Liver (tissue), 8 donors: ENCODE measurements at regions not wholly inside any gene's neighbourhood (a gene's known extent, or its start where the extent isn't known, plus 50 kb on each side); places are given as distances from the start of the nearest gene placed in this dataset.

Source experiments
- DNase-seq: peaks from one replicate; pipeline ENCODE4 v3.0.0-alpha.2; 2017; ENCODE audit warnings: low spot score
- H3K27ac ChIP-seq, 2 donors: one replicate each; pipeline ENCODE4 v1.7.0; 2013; ENCODE audit warnings: inconsistent platforms in 2 of 2, low read length in 2 of 2, control low read depth in 1 of 2, low read depth in 1 of 2, mild to moderate bottlenecking in 1 of 2
- H3K27me3 ChIP-seq, 4 donors: one replicate each; pipeline versions ENCODE4 v1.6.1 to v1.7.0; 2013; ENCODE audit warnings: low read length in 3 of 4, inconsistent platforms in 1 of 4, mild to moderate bottlenecking in 1 of 4, moderate library complexity in 1 of 4; ENCODE audit not compliant: control insufficient read depth in 4 of 4, insufficient read depth in 4 of 4
- H3K36me3 ChIP-seq, 4 donors: one replicate each; pipeline versions ENCODE4 v1.6.1 to v1.7.0; 2013; ENCODE audit warnings: low read length in 3 of 4, mild to moderate bottlenecking in 3 of 4, low read depth in 1 of 4, moderate library complexity in 1 of 4; ENCODE audit not compliant: control insufficient read depth in 4 of 4, insufficient read depth in 3 of 4
- H3K4me1 ChIP-seq, 4 donors: one replicate each; pipeline versions ENCODE4 v1.6.1 to v1.7.0; 2013; ENCODE audit warnings: low read length in 3 of 4, mild to moderate bottlenecking in 3 of 4, moderate library complexity in 1 of 4; ENCODE audit not compliant: control insufficient read depth in 4 of 4, insufficient read depth in 4 of 4
- H3K4me3 ChIP-seq, 3 donors: one replicate each; pipeline versions ENCODE4 v1.6.1 to v1.7.0; 2013; ENCODE audit warnings: low read length in 3 of 3, control low read depth in 1 of 3, low read depth in 1 of 3, mild to moderate bottlenecking in 1 of 3
- H3K9ac ChIP-seq, 2 donors: one replicate each; pipeline ENCODE4 v1.7.0; 2013; ENCODE audit warnings: low read length in 2 of 2, mild to moderate bottlenecking in 2 of 2, moderate library complexity in 2 of 2, control low read depth in 1 of 2, low read depth in 1 of 2
- H3K9me3 ChIP-seq, 4 donors: one replicate each; pipeline versions ENCODE4 v1.6.1 to v1.7.0; 2013; ENCODE audit warnings: low read length in 3 of 4; ENCODE audit not compliant: control insufficient read depth in 4 of 4
- CTCF ChIP-seq: fragments of 150-350 bp; IDR thresholded peaks from 2 replicates; pipeline ENCODE4 v1.5.1; 2017; ENCODE audit warnings: improper control_type of control experiment, low read depth, low read length; ENCODE audit not compliant: missing input control
- EGR1 ChIP-seq, 2 donors: IDR thresholded peaks; 2 replicates each; pipeline ENCODE4 v1.6.1; 2016 to 2018; ENCODE audit warnings: antibody characterized with exemption in 2 of 2, low read depth in 2 of 2
- FOXA1 ChIP-seq: IDR thresholded peaks from 2 replicates; pipeline ENCODE4 v1.6.1; 2016; ENCODE audit warnings: antibody characterized with exemption
- FOXA2 ChIP-seq: IDR thresholded peaks from 2 replicates; pipeline ENCODE4 v1.6.1; 2016; ENCODE audit warnings: antibody characterized with exemption
- GABPA ChIP-seq, 2 donors: IDR thresholded peaks in 1 of 2; conservative IDR thresholded peaks in 1 of 2; 2 replicates each; pipeline ENCODE4 v1.6.1; 2016; ENCODE audit warnings: antibody characterized with exemption in 2 of 2, mild to moderate bottlenecking in 1 of 2, moderate library complexity in 1 of 2
- HNF4G ChIP-seq: IDR thresholded peaks from 2 replicates; pipeline ENCODE4 v1.6.1; 2016; ENCODE audit warnings: antibody characterized with exemption
- JUND ChIP-seq, 2 donors: IDR thresholded peaks; 2 replicates each; pipeline ENCODE4 v1.6.1; 2016; ENCODE audit warnings: antibody characterized with exemption in 2 of 2
- NR2F2 ChIP-seq: IDR thresholded peaks from 2 replicates; pipeline ENCODE4 v1.6.1; 2016; ENCODE audit warnings: antibody characterized with exemption
- RAD21 ChIP-seq, 2 donors: IDR thresholded peaks; 2 replicates each; pipeline ENCODE4 v1.6.1; 2016; ENCODE audit warnings: antibody characterized with exemption in 2 of 2, mild to moderate bottlenecking in 2 of 2
- REST ChIP-seq: IDR thresholded peaks from 2 replicates; pipeline ENCODE4 v1.6.1; 2016; ENCODE audit warnings: antibody characterized with exemption, mild to moderate bottlenecking
- SP1 ChIP-seq: IDR thresholded peaks from 2 replicates; pipeline ENCODE4 v1.6.1; 2018; ENCODE audit warnings: antibody characterized with exemption, mild to moderate bottlenecking
- TAF1 ChIP-seq: conservative IDR thresholded peaks from 2 replicates; pipeline ENCODE4 v1.6.1; 2016; ENCODE audit warnings: antibody characterized with exemption, mild to moderate bottlenecking
- YY1 ChIP-seq: IDR thresholded peaks from 2 replicates; pipeline ENCODE4 v1.6.1; 2016; ENCODE audit warnings: antibody characterized with exemption, mild to moderate bottlenecking
- ZBTB33 ChIP-seq: IDR thresholded peaks from 2 replicates; pipeline ENCODE4 v1.6.1; 2016; ENCODE audit warnings: antibody characterized with exemption
- WGBS: extraction: QIAGEN DNeasy Blood & Tissue Kit; methylation state at CpG from one replicate; pipeline ENCODE4 v1.1.7; 2013; 5-methylcytosine and 5-hydroxymethylcytosine counted together
- TF ChIP-seq, protein P1 (sequence below): IDR thresholded peaks from 2 replicates; pipeline ENCODE4 v1.6.1; 2016; ENCODE audit warnings: antibody characterized with exemption
- TF ChIP-seq, protein P2 (sequence below): IDR thresholded peaks from 2 replicates; pipeline ENCODE4 v1.6.1; 2016; ENCODE audit warnings: antibody characterized with exemption
- donor health status: healthy.
- donor health status: healthy.
- donor health status: healthy.
- donor health status: healthy.
- donor health status: healthy.

DNA sequence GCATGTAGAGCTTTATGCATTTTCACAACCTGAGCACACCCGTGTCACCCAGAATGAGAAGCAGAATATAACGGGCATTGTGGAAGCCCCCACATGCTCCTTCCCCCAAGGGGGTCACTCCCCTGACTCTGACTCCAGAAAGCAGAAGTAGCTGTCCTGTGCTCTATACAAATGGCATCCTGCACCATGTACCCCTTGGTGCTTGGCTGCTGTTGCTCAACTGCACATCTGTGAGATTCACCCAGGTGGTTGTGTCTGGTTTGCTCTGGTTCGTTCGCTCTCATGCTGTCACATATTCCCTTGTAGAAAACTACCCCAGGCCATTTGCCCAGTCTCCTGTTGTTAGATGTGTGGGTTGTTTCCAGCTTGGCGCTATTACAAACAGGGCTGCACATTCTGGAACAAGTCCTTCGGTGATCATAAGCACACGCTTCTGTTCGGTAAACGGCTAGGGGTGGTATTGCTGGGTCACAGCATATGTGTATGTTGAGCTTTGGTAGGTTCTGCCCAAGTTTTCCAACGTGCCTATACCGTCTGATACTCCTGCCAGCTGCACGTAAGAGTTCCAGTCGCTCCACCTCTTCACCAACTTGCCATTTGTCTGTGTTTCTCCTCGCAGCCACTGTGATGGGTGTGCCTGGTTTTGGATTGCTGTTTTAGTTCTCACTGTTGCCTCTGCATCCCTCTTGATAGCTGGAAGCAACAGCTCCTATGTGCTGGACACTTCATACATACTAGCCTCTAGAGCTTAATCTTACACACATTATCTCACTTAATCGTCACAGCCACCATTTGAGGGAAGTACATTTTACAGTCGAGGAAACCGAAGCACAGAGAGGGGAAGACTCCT is 65.4 kb upstream of the SLC6A6 start:
- DNase-seq, result no peak
- no peaks in the 10 kb centered on the region for H3K9me3 ChIP-seq
- peak overlapping the region; percentile 70 for H3K27ac ChIP-seq
- no peaks in the 10 kb centered on the region for H3K27me3 ChIP-seq
- H3K9ac ChIP-seq, result no peak overlapping the region
- 68% methylated on average over 17 of the region's 17 CpGs for WGBS
- peaks cover 4 to 16% (median 12%) of the 10 kb centered on the region in 4 donors for H3K4me1 ChIP-seq
- no peak overlapping the region for H3K4me3 ChIP-seq
- TF ChIP-seq NR2F2, result no peak
- TF ChIP-seq HNF4G, result no peak
- no peak for TF ChIP-seq FOXA1
- no peak for TF ChIP-seq GABPA (IDR thresholded peaks at IDR 0.05 in 1 of 2, conservative IDR thresholded peaks at IDR 0.05 in 1 of 2)
- TF ChIP-seq YY1, result no peak
- TF ChIP-seq FOXA2, result no peak
- TF ChIP-seq SP1, result no peak
- TF ChIP-seq, protein P1, sequence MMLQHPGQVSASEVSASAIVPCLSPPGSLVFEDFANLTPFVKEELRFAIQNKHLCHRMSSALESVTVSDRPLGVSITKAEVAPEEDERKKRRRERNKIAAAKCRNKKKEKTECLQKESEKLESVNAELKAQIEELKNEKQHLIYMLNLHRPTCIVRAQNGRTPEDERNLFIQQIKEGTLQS, result no peak
- no peak for TF ChIP-seq EGR1 (IDR thresholded peaks at IDR 0.05; ENCODE audit: low read depth in 2 of 2)
- no peak for TF ChIP-seq JUND (IDR thresholded peaks at IDR 0.05)
- no peak for TF ChIP-seq CTCF
- H3K36me3 ChIP-seq, result no peaks in the 10 kb centered on the region

DNA sequence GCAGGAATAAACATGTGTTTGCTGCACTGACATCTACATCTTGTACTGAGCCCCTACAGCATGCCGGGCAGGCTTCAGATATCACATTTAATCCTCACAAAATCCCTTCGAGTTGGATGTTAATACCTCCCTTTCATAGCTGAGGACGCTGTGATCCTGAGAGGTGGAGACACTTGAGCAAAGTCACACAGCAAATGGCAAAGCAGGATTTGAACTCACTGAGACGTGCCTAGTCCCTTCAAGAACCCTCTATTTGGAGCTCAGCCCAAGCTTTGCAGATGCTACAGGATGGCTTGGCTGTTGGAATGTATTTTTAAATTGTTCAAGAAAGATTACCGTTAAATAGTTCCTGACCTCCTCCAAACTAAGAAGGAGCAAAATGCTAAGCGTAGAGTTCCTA is 64.6 kb upstream of the SLC6A6 start:
- no peak for TF ChIP-seq REST
- no peak for TF ChIP-seq RAD21 (IDR thresholded peaks at IDR 0.05)
- TF ChIP-seq EGR1 (IDR thresholded peaks at IDR 0.05; ENCODE audit: low read depth in 2 of 2), result no peak
- TF ChIP-seq JUND (IDR thresholded peaks at IDR 0.05), result no peak
- TF ChIP-seq, protein P2, sequence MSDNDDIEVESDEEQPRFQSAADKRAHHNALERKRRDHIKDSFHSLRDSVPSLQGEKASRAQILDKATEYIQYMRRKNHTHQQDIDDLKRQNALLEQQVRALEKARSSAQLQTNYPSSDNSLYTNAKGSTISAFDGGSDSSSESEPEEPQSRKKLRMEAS, result no peak
- TF ChIP-seq ZBTB33, result no peak
- TF ChIP-seq GABPA (IDR thresholded peaks at IDR 0.05 in 1 of 2, conservative IDR thresholded peaks at IDR 0.05 in 1 of 2), result no peak
- TF ChIP-seq FOXA1, result no peak
- TF ChIP-seq FOXA2, result no peak
- TF ChIP-seq TAF1, result no peak
- Histone ChIP-seq H3K4me3 (no peak overlapping the region), H3K36me3 (no peaks in the 10 kb centered on the region), H3K9me3 (no peaks in the 10 kb centered on the region), H3K9ac (no peak overlapping the region), H3K4me1 (peaks cover 4 to 16% (median 12%) of the 10 kb centered on the region in 4 donors), H3K27me3 (no peaks in the 10 kb centered on the region), H3K27ac (no peak overlapping the region)
- 74% methylated on average over 6 of the region's 6 CpGs for WGBS
- no peak for DNase-seq
